AG10803 (cell line): ENCODE measurements at regions not wholly inside any gene's neighbourhood (a gene's known extent, or its start where the extent isn't known, plus 50 kb on each side); places are given as distances from the start of the nearest gene placed in this dataset.
A peak's percentile ranks its signal among the peaks of the same experiment; 100 is the strongest.

ENCODE experiments used
- DNase-seq: peaks from one replicate; pipeline ENCODE4 v3.0.0; 2010; ENCODE audit warnings: low read depth
- H3K4me3 ChIP-seq: 2 replicates; pipeline ENCODE4 v1.5.1; 2011; ENCODE audit warnings: mild to moderate bottlenecking, low read length, control low read depth
- CTCF ChIP-seq: conservative IDR thresholded peaks from 2 replicates; pipeline ENCODE4 v1.5.1; 2011; ENCODE audit warnings: mild to moderate bottlenecking, low read length, control low read depth, inconsistent platforms

DNA sequence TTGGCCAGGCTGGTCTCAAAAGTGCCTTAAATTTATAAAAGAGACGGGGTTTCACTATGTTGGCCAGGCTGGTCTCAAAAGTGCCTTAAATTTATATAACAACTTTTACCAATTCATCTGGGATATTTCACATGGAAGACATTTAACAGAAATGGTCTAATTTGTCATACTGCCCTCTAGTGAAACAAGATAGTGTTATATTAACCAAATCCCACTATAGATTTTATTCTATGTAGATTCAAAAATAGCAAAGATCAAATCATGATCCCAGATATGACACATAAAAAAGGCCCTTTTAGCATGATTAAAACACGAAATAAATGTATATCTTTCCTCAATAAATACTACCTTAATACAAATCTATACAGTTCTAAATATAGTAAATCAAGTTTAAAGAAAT lies 102.8 kb upstream of the TFAP2D start:
- no peak for DNase-seq
- TF ChIP-seq CTCF, result peak; percentile 21; the same call in 1 of the 2 replicates
- no peak overlapping the region for H3K4me3 ChIP-seq

DNA sequence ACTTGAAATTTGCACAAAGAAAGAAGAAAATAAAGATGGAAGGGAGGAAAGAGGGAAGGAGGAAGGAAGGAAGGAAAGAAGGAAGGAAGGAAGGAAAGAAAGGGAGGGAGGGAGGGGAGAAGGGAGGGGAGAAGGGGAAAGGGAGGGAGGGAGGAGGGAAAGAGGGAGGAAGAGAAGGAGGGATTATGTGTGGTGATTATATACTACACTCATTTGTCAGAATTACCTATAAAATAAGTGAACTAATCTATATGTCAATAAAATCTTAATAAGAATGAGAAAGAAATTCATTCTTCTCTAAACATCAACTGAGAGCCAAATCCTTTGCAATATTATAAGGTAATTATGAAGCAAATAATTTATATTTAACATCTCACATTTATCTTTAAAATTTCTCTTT lies 77.9 kb upstream of the TFAP2D start:
- TF ChIP-seq CTCF, result no peak
- no peak for DNase-seq
- H3K4me3 ChIP-seq, result no peak overlapping the region

DNA sequence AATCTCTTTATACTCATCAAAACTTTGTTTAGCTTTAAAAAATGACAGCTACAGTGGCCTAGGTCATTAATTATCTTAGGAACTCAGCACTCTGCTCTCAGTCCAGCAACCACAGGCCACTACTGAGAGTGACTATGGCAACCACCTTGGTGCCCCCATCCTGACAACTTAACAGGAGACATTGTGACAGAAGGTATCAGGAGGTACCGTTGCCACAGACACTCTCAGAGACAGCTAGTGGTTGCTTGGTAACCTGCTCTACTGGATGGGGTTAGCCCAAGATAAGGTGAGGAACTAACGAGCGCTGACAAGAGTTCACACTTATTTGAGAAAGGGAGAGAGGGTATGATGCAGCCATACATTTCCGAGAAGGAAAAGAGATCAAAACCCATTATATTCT lies 76.1 kb upstream of the TFAP2D start:
- DNase-seq, result no peak
- H3K4me3 ChIP-seq, result no peak overlapping the region
- no peak for TF ChIP-seq CTCF

GRCh38 chr6:50649086-50649485 lies 64.2 kb upstream of the TFAP2D start:
- TF ChIP-seq CTCF, result no peak
- no peak for DNase-seq
- H3K4me3 ChIP-seq, result no peak overlapping the region

- H3K4me3 ChIP-seq, result no peak overlapping the region
- no peak for TF ChIP-seq CTCF
- no peak for DNase-seq
These were observed 60.1 kb upstream of the TFAP2D start for GRCh38 chr6:50653253-50653652.

DNA sequence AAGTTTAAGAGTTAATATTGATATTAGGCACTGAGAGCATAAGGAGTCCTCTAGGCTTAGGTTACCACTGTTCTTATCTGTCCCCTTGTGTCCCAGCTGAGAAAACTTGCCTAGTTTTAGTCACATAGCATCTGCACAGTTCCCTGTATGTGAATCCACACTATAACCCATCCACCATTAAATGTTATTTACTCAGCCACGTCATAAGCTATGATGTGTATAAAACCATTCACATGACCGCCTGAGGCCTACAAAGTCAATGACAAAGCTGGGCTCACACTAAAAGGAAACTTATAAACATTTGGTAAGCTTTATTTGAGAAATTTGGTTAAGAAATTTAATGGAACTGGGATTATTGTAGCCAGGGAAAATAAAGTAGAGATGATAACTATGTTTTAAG lies 59.2 kb upstream of the TFAP2D start:
- no peak for TF ChIP-seq CTCF
- H3K4me3 ChIP-seq, result no peak overlapping the region
- no peak for DNase-seq

GRCh38 chr6:50655848-50656453 lies 57.4 kb upstream of the TFAP2D start:
- TF ChIP-seq CTCF, result peak; percentile 57
- no peak overlapping the region for H3K4me3 ChIP-seq
- peak; percentile 2 for DNase-seq
